Activated CD8-positive, alpha-beta memory T cell treated with anti-CD3 and anti-CD28 coated beads, Interleukin-2, amount 10 ng/mL, durations not matched to agents 7 days and 5 days (primary cell): ENCODE measurements at regions not wholly inside any gene's neighbourhood (a gene's known extent, or its start where the extent isn't known, plus 50 kb on each side); places are given as distances from the start of the nearest gene placed in this dataset.
A peak's percentile ranks its signal among the peaks of the same experiment; 100 is the strongest.

Experiments
- ATAC-seq: fragments of 150-1000 bp; cut with Tn5 transposase; one replicate; pipeline ENCODE4 v1.10.0; 2021; ENCODE audit warnings: moderate library complexity
- CTCF ChIA-PET: fragments of 350-600 bp; sonication (Branson Sonifier 250); formaldehyde crosslinking; loops from one replicate; lab custom pipeline; 2021; ENCODE audit warnings: antibody characterized with exemption; lab: Charles Lee
- DNase-seq: peaks from one replicate; pipeline ENCODE4 v3.0.0-alpha.2; 2020
- H3K27ac Mint-ChIP-seq: one replicate; pipeline ENCODE4 v1.8.0; 2021; ENCODE audit warnings: mild to moderate bottlenecking, mixed read lengths
- H3K27me3 Mint-ChIP-seq: one replicate; pipeline ENCODE4 v1.8.0; 2021; ENCODE audit warnings: mixed read lengths
- H3K36me3 Mint-ChIP-seq: one replicate; pipeline ENCODE4 v1.8.0; 2021; ENCODE audit warnings: mild to moderate bottlenecking, mixed read lengths
- H3K4me1 Mint-ChIP-seq: one replicate; pipeline ENCODE4 v1.8.0; 2021; ENCODE audit warnings: mixed read lengths
- H3K4me3 Mint-ChIP-seq: one replicate; pipeline ENCODE4 v1.8.0; 2021; ENCODE audit warnings: mild to moderate bottlenecking, moderate library complexity, mixed read lengths
- H3K9me3 Mint-ChIP-seq: one replicate; pipeline ENCODE4 v1.8.0; 2022; ENCODE audit warnings: low read depth, mixed read lengths

DNA sequence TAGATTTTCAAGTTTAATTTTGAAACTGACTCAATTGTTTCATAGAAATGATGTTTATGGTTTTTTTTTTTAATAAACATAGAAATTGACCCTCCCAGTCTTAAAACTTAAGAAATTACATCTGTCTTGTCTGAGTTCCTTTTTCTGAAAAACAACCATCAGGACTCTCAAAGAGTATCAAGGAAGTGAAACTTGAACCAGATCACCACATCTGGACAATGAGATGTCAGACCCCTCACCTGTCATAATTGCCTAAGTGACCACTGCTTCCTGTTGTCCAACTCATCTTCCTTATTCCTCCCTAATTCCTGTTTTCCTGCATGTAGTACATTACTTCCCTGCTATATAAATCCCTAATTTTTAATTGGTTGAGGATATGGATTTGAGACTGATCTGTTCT is 441.5 kb upstream of the ARHGEF26 start:
- no peaks in the 10 kb centered on the region for H3K36me3 Mint-ChIP-seq
- H3K9me3 Mint-ChIP-seq = no peaks in the 10 kb centered on the region
- H3K27ac Mint-ChIP-seq = no peak overlapping the region

DNA sequence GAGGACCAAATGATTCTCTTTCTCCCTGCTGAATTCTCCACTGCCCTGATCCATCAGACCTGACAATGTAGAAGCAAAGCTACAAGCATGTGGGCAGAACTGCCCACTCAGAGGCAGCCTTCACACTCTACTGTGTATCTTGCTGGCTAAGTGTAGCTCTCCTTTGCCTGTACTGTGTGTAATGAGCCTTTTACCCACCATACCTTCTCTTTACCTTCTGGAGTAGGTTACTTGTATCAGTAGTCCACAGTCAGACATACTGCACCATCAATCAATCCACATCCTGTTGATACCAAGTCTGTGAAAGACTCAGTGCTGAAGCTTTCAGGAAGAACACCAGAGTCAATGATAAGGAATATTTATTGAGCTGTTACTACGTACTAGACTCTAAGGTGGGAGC is 440.7 kb upstream of the ARHGEF26 start:
- Mint-ChIP-seq H3K27me3 (no peaks in the 10 kb centered on the region), H3K4me1 (peaks cover 7% of the 10 kb centered on the region), H3K27ac (no peak overlapping the region), H3K4me3 (no peak overlapping the region), H3K9me3 (no peaks in the 10 kb centered on the region), H3K36me3 (no peaks in the 10 kb centered on the region)
- ATAC-seq = peak; percentile 36
- DNase-seq = no peak
- CTCF ChIA-PET = interaction anchor here (0.7 to 1.2 kb wide), 2 partner anchors 19 to 33 kb away, joined by 3 read pairs; no protein-coding TSS in a partner anchor

More for the DNA sequence above, 441.5 kb upstream of the ARHGEF26 start:
- ATAC-seq (no peak), DNase-seq (no peak)
- Mint-ChIP-seq H3K27me3 (no peaks in the 10 kb centered on the region), H3K4me3 (no peak overlapping the region), H3K4me1 (peaks cover 7% of the 10 kb centered on the region)
- CTCF ChIA-PET = no interaction called here

DNA sequence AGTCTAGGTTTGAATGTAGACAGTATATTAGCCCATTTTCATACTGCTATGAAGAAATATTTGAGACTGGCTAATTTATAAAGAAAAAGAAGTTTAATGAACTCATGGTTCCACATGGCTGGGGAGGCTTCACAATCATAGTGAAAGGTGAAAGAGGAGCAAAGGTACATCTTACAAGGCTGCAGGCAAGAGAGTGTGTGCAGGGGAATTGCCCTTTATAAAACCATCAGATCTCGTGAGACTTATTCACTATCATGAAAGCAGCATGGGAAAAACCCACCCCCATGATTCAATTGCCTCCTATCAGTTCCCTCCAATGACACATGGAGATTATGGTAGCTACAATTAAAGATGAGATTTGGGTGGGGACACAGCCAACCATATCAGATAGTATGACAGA is 440.1 kb upstream of the ARHGEF26 start:
- Mint-ChIP-seq H3K27me3 (no peaks in the 10 kb centered on the region), H3K27ac (no peak overlapping the region), H3K4me1 (peaks cover 7% of the 10 kb centered on the region), H3K9me3 (no peaks in the 10 kb centered on the region), H3K4me3 (no peak overlapping the region), H3K36me3 (no peaks in the 10 kb centered on the region)
- no peak for ATAC-seq
- no peak for DNase-seq
- CTCF ChIA-PET = interaction anchor here (1.2 kb wide), 1 partner anchor 19 kb away, joined by 3 read pairs; no protein-coding TSS in a partner anchor

DNA sequence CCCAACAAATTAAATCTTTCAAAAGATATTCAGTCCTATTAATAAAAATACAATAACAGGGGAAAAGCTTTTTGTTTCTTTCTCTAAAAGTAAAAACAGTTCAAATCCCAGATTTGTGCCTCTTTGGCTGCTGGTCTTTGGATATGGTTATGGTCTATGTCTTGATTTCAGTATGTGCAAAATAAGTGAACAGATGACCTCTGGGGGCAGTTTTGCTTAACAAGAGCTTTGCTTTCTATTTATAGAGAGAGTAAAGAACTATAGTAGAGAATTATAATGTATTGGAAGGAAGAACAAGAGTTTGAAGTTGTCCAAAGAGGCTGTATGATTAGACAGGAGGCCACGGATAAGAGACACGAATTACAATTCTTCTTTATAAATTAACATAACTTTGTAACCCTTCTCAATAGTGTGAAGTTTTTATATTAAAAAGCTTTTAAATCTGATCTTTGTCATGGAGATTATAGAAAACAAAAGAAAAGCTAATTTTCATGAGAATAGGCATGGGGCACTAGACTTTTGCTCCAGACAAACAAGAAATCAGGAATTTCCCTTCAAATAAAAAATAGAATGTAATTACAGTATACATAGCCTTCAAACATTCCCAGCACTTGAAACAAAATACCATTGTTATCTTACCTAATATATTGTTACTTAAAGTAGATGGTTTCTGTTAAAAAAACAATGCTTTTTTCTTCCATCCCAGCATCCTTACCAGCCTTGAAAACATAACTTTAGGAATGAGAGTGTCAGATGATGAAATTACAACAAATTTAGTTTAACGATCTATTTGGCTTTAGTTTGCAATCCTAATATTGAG is 432.7 kb upstream of the ARHGEF26 start:
- H3K27ac Mint-ChIP-seq = no peak overlapping the region
- DNase-seq (no peak), ATAC-seq (no peak)
- CTCF ChIA-PET = interaction anchor here (0.6 kb wide), 1 partner anchor 13 kb away, joined by 3 read pairs; no protein-coding TSS in a partner anchor
- H3K9me3 Mint-ChIP-seq = no peaks in the 10 kb centered on the region
- no peaks in the 10 kb centered on the region for H3K36me3 Mint-ChIP-seq
- peaks cover 2% of the 10 kb centered on the region for H3K4me1 Mint-ChIP-seq
- no peaks in the 10 kb centered on the region for H3K27me3 Mint-ChIP-seq
- no peak overlapping the region for H3K4me3 Mint-ChIP-seq

DNA sequence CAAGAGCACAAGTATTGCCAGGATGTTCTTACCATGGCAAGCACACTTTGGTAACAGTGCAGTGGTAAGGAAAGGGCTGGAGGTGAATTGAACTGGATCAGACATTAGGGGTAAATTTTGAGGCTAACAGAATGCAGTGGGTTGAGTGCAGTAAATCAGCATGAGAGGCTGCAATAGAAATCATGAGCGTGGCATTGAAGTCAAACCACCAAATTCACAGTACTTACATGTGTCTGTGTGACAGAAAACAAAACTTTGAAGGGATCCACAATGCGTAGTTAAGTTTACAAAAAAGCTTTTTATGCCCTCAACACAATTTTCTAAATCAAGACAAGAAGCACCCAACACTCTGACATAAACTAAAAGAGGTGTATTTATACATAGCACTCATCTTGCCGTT is 428.0 kb upstream of the ARHGEF26 start:
- H3K27ac Mint-ChIP-seq = no peak overlapping the region
- DNase-seq (no peak), ATAC-seq (no peak)
- CTCF ChIA-PET = no interaction called here
- no peaks in the 10 kb centered on the region for H3K9me3 Mint-ChIP-seq
- peaks cover 2% of the 10 kb centered on the region for H3K4me1 Mint-ChIP-seq
- no peaks in the 10 kb centered on the region for H3K36me3 Mint-ChIP-seq
- H3K27me3 Mint-ChIP-seq = no peaks in the 10 kb centered on the region
- no peak overlapping the region for H3K4me3 Mint-ChIP-seq

DNA sequence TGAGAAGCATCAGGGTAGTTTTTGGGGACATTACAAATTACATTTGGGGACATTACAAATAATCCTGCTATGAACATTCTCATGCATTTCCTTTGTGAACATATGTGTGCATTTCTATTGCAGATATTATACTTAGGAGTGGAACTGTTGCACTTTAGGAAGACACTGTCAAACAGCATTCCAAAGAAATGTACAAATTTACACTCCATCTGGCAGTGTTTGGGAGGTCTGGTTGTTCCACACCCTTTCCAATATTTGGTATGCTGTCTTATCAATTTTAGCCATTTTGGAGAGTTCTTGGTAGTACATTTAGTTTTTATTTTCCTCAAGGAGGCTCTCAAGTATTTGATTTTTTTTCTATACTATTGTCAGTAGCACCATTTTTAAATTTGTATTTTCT is 419.1 kb upstream of the ARHGEF26 start:
- no peak for ATAC-seq
- Mint-ChIP-seq H3K9me3 (no peaks in the 10 kb centered on the region), H3K4me3 (no peak overlapping the region), H3K4me1 (no peaks in the 10 kb centered on the region), H3K36me3 (no peaks in the 10 kb centered on the region), H3K27ac (no peak overlapping the region), H3K27me3 (peaks cover 4% of the 10 kb centered on the region)
- CTCF ChIA-PET = no interaction called here
- no peak for DNase-seq

DNA sequence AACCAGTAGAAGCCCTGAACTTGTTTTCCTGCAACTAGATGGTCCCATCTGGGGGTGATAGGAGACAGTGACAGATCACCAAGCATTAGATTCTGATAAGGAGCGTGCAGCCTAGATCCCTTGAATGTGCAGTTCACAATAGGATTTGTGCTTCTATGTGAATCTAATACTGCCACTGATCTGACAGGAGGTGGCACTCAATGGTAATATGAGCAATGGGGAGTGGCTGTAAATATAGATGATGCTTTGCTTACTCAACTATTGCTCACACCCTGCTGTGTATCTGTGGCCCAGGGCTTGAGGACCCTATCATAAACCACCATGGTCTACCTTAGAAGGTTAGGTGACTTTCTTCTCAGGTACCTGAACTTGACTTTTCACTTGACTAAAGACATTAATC is 417.1 kb upstream of the ARHGEF26 start:
- Mint-ChIP-seq H3K27me3 (peaks cover 6% of the 10 kb centered on the region), H3K27ac (no peak overlapping the region), H3K4me3 (no peak overlapping the region), H3K9me3 (no peaks in the 10 kb centered on the region), H3K36me3 (no peaks in the 10 kb centered on the region), H3K4me1 (no peaks in the 10 kb centered on the region)
- CTCF ChIA-PET = no interaction called here
- ATAC-seq (no peak), DNase-seq (no peak)

DNA sequence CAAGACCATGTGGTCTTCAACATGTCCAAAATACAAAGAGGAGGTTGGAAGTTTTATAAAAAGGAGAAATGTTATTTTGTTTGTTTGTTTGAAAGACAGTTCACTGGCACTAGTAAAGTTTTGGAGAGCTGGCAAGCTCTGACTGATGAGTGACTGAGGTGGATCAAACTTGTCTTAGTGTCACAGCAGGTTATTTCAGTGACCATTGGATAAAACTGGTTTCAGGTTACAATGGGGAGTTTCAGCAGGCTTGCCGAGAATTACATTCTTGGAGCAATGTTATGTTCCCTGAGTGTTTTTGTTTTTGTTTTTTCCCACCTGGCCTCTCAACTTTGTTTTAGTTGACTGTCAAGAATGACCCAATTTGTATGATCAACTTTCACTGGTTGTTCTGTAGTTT is 414.5 kb upstream of the ARHGEF26 start:
- Mint-ChIP-seq H3K36me3 (peaks cover 1% of the 10 kb centered on the region), H3K4me1 (no peaks in the 10 kb centered on the region), H3K4me3 (no peak overlapping the region), H3K27ac (no peak overlapping the region), H3K27me3 (peaks cover 5% of the 10 kb centered on the region), H3K9me3 (no peaks in the 10 kb centered on the region)
- DNase-seq (no peak), ATAC-seq (no peak)
- CTCF ChIA-PET = no interaction called here

DNA sequence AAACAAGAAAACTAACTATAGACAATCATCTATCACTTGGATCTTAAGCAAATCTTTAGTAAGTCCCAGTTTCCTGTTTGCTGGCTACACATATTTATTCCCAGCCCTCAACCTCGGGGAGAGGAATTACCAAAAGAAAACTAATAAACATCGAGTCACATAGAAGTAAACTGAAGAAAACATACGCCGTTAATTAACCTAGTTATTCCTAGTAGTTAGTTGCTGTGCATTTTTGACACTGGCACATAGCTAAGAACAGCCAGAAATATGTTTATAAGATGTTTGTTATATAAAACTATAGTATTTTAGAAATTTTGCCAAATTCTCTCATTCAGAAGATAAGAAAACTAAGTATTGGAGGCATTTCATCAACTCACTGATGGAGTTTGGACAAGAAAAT is 407.2 kb upstream of the ARHGEF26 start:
- peaks cover 2% of the 10 kb centered on the region for H3K27me3 Mint-ChIP-seq
- H3K36me3 Mint-ChIP-seq = peaks cover 1% of the 10 kb centered on the region
- DNase-seq (no peak), ATAC-seq (no peak)
- no peaks in the 10 kb centered on the region for H3K4me1 Mint-ChIP-seq
- no peak overlapping the region for H3K27ac Mint-ChIP-seq
- CTCF ChIA-PET = no interaction called here
- H3K9me3 Mint-ChIP-seq = no peaks in the 10 kb centered on the region
- H3K4me3 Mint-ChIP-seq = no peak overlapping the region

DNA sequence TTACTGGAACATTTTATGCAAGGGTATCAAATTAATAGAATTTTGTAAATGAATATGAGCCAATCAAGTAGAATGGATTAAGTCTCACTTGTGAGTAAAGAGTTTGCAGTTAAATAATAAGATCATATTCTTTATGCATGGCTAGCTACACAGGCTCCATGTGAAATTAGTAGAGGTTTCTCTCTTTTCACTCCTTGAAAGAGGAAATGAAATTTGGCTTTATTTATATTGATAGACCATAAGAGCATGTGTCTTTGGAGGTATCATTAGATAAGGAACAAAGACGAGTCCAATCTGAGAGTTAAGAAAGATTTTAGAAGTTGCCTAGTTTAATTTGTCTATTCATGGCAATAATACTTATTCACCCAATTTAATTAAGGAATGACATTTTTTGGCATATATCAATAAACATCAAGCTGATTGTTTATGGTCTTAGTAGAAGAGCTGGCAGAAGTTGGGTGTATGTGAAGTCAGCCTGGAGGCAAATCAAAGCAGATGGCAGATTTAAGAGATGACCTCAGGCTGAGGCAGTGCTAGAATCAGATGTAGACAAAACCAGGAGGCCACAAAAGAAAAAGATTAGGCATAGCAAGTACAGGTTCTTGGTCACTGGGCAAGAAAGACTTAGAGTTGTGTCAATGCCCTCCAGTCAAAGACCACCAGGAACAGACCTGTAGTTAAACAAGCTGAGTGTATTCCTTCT is 406.5 kb upstream of the ARHGEF26 start:
- H3K27me3 Mint-ChIP-seq = no peaks in the 10 kb centered on the region
- H3K4me1 Mint-ChIP-seq = no peaks in the 10 kb centered on the region
- DNase-seq (no peak), ATAC-seq (no peak)
- H3K4me3 Mint-ChIP-seq = no peak overlapping the region
- H3K36me3 Mint-ChIP-seq = peaks cover 1% of the 10 kb centered on the region
- no peak overlapping the region for H3K27ac Mint-ChIP-seq
- CTCF ChIA-PET = no interaction called here
- H3K9me3 Mint-ChIP-seq = no peaks in the 10 kb centered on the region

DNA sequence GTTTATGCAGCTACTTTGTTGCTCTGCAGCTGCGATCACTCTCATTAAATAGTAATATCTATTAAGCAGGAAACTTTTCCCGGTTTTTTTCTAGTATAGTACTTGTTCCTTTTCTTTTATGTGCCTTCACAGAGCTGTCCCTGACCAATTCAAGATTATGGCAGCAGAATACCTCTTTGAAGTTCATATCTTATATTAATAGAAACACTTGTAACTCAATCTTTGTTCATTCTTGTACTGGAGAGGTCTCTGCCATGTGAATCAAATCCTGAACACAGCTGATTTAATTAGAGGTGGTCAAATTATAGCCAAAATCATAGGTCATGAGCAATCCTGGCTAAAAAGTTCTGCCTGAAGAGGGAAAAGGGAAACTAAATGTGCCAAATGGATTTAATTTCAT is 399.0 kb upstream of the ARHGEF26 start:
- H3K36me3 Mint-ChIP-seq = no peaks in the 10 kb centered on the region
- no peaks in the 10 kb centered on the region for H3K27me3 Mint-ChIP-seq
- no peak overlapping the region for H3K27ac Mint-ChIP-seq
- no peak overlapping the region for H3K4me3 Mint-ChIP-seq
- ATAC-seq = no peak
- H3K9me3 Mint-ChIP-seq = no peaks in the 10 kb centered on the region
- H3K4me1 Mint-ChIP-seq = no peaks in the 10 kb centered on the region
- CTCF ChIA-PET = no interaction called here
- DNase-seq = no peak

DNA sequence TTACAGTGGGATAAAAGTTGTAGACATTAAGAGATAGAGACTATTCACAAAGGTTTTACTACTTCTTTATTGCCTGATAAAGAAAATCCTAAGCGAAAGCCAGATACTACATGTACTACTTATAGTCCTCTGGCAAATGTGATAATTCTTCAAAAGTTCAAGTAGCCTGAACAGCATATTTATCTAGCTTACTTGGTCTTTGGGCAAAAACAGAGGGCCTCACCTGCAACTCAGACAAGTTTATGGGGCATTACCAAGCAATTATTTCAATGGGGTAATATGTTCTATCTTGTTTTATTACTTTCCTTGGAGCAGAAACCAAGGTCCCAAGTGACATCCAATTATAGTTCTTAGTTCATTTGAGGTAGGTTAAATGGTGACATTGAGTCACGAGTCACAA is 390.1 kb upstream of the ARHGEF26 start:
- CTCF ChIA-PET = no interaction called here
- Mint-ChIP-seq H3K27ac (no peak overlapping the region), H3K4me1 (no peaks in the 10 kb centered on the region), H3K9me3 (peaks cover 7% of the 10 kb centered on the region), H3K36me3 (no peaks in the 10 kb centered on the region), H3K27me3 (peaks cover 3% of the 10 kb centered on the region), H3K4me3 (no peak overlapping the region)
- DNase-seq (no peak), ATAC-seq (no peak)

DNA sequence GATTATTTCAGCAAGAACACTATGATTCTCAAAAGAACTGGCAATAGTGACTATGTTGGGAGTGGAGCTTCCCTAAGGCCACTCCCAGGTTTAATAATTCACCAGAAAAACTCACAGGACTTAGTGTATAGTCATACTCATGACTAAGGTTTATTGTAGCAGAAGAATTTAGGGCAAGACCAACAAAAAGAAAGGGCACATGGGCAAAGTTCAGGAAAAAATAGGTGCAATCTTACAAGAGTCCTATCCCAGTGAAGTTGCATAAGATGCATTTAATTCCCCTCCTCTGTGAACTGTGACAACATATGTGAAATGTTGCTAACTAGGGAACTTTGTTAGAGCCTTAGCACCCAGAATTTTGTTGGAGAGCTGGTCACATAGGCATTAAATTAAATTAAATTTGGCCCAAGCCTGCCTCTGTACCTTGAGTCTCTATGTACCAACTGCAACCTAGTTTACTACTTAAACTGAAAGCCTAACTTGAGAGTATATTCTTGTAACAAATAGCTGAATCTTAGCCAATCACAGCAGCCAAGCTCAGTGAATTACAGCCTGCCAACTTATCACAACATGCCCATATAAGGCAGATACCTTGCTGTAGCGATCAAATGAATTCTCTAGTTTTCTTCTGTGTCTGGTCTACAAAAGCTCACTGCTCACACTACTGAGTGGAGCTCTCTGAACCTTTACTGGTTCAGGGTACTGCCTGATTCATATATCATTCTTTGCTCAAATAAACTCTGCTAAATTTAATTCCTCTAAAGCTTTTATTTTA is 386.2 kb upstream of the ARHGEF26 start:
- Mint-ChIP-seq H3K9me3 (peaks cover 10% of the 10 kb centered on the region), H3K27ac (no peak overlapping the region), H3K36me3 (no peaks in the 10 kb centered on the region), H3K4me1 (no peaks in the 10 kb centered on the region), H3K4me3 (no peak overlapping the region), H3K27me3 (no peaks in the 10 kb centered on the region)
- ATAC-seq (no peak), DNase-seq (no peak)
- CTCF ChIA-PET = no interaction called here
